MM.1S (cell line): ENCODE measurements at regions not wholly inside any gene's neighbourhood (a gene's known extent, or its start where the extent isn't known, plus 50 kb on each side); places are given as distances from the start of the nearest gene placed in this dataset.

ENCODE experiments used
- CTCF ChIP-seq: fragments of 300-600 bp; sonication (generic); IDR thresholded peaks from 2 replicates; pipeline ENCODE4 v1.5.1; 2016; ENCODE audit warnings: antibody characterized with exemption, low read length, mixed read lengths
- EZH2 ChIP-seq: fragments of 300-600 bp; sonication (generic); optimal IDR thresholded peaks from 2 replicates; pipeline ENCODE3; 2017; ENCODE audit warnings: low read depth, mild to moderate bottlenecking, antibody characterized with exemption, low read length, mixed read lengths
- EZH2phosphoT487 ChIP-seq: fragments of 300-600 bp; sonication (generic); IDR thresholded peaks from 2 replicates; pipeline ENCODE4 v1.6.1; 2018; ENCODE audit warnings: antibody characterized with exemption, low read length

GRCh38 chr16:52050418-52050817 lies 496.5 kb downstream of the TOX3 start:
- TF ChIP-seq CTCF: no peak
- TF ChIP-seq EZH2phosphoT487: no peak
- TF ChIP-seq EZH2: no peak
